Skeletal muscle tissue (tissue), 3 donors: ENCODE measurements at regions not wholly inside any gene's neighbourhood (a gene's known extent, or its start where the extent isn't known, plus 50 kb on each side); places are given as distances from the start of the nearest gene placed in this dataset.

Experiments
- H3K27ac ChIP-seq: one replicate; pipeline ENCODE4 v1.7.0; 2013; ENCODE audit warnings: mild to moderate bottlenecking, low read depth, low read length, inconsistent platforms
- H3K27me3 ChIP-seq, 3 donors: one replicate each; pipeline ENCODE4 v1.7.0; 2013; ENCODE audit warnings: low read length in 3 of 3; ENCODE audit not compliant: control insufficient read depth in 3 of 3, insufficient read depth in 3 of 3
- H3K36me3 ChIP-seq, 3 donors: one replicate each; pipeline ENCODE4 v1.7.0; 2013; ENCODE audit warnings: low read length in 3 of 3; ENCODE audit not compliant: control insufficient read depth in 3 of 3, insufficient read depth in 3 of 3
- H3K4me1 ChIP-seq, 3 donors: one replicate each; pipeline ENCODE4 v1.7.0; 2013; ENCODE audit warnings: low read length in 3 of 3, mild to moderate bottlenecking in 3 of 3; ENCODE audit not compliant: control insufficient read depth in 3 of 3, insufficient read depth in 3 of 3
- H3K4me3 ChIP-seq, 3 donors: one replicate each; pipeline ENCODE4 v1.7.0; 2013; ENCODE audit warnings: low read length in 3 of 3
- H3K9ac ChIP-seq, 3 donors: one replicate each; pipeline ENCODE4 v1.7.0; 2013; ENCODE audit warnings: low read length in 3 of 3, mild to moderate bottlenecking in 3 of 3, moderate library complexity in 2 of 3, low read depth in 1 of 3
- H3K9me3 ChIP-seq, 3 donors: one replicate each; pipeline ENCODE4 v1.7.0; 2013; ENCODE audit warnings: low read length in 3 of 3; ENCODE audit not compliant: control insufficient read depth in 3 of 3
- donor health status: Osteomylitis.

DNA sequence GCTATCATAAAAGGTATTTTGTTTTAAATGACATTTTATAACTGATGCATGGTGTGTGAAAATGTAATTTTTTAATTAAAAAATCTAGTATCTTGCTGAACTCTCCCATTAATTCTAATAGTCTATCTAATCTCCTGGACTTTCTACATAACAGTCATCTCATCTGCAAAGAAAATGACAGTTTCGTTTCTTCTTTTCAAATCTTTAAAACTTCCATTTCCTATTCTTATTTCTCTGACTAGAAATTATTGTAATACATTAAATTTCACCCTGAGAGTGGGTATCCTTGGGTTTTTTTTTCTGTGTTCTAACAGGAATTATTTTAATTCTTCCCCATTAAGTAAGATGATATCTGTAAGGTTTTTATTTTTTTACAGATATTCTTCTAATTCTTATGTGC lies 120.1 kb downstream of the KCNF1 start:
- Histone ChIP-seq H3K4me3 (no peak overlapping the region), H3K27me3 (peaks cover 0 to 5% (median 0%) of the 10 kb centered on the region in 3 donors), H3K36me3 (no peaks in the 10 kb centered on the region), H3K27ac (no peak overlapping the region), H3K4me1 (no peaks in the 10 kb centered on the region), H3K9ac (no peak overlapping the region), H3K9me3 (peaks cover 0 to 4% (median 4%) of the 10 kb centered on the region in 3 donors)

DNA sequence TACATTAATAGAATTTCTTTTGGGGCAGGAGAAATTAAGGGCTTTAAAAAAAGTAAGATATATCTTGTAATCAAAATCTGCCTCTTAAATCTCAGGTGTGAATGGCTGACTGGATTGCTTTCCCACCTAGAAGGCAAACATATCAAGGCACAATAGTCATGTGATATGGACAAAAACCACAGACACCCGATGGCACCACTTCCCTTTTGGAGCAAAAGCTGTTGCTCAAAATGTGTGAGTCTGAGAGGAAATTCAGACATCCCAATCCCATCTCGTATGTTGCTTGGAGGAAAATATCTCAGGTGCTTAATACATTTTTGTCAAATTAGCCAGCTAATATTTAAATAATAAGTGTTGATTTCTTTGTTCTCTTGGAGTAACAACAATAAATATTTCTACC lies 120.7 kb downstream of the KCNF1 start:
- Histone ChIP-seq H3K36me3 (no peaks in the 10 kb centered on the region), H3K9ac (no peak overlapping the region), H3K4me1 (no peaks in the 10 kb centered on the region), H3K27me3 (peaks cover 0 to 5% (median 0%) of the 10 kb centered on the region in 3 donors), H3K4me3 (no peak overlapping the region), H3K27ac (no peak overlapping the region), H3K9me3 (peaks cover 0 to 4% (median 4%) of the 10 kb centered on the region in 3 donors)

DNA sequence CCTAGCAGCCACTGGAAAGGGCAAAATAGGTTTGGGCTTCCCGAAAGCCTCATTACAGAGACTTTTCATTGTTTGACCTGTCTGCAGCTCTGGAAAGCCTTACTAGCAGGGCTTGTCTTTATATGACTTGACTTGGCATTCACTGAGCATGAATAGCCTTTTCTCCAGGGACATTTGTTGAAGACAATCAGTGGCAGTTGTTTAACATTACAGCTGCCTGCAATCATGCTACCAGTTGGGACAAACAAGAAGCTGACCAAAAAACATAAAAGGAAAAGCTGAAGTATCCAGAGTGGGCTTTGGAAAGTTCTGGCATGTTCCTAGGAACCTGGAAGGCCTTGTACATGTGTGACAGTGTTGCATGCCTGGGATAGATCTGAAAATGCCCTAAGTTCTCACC lies 121.4 kb downstream of the KCNF1 start:
- Histone ChIP-seq H3K4me3 (no peak overlapping the region), H3K27ac (no peak overlapping the region), H3K9ac (no peak overlapping the region), H3K27me3 (peaks cover 0 to 5% (median 0%) of the 10 kb centered on the region in 3 donors), H3K36me3 (no peaks in the 10 kb centered on the region), H3K9me3 (peaks cover 0 to 8% (median 4%) of the 10 kb centered on the region in 3 donors), H3K4me1 (no peaks in the 10 kb centered on the region)

DNA sequence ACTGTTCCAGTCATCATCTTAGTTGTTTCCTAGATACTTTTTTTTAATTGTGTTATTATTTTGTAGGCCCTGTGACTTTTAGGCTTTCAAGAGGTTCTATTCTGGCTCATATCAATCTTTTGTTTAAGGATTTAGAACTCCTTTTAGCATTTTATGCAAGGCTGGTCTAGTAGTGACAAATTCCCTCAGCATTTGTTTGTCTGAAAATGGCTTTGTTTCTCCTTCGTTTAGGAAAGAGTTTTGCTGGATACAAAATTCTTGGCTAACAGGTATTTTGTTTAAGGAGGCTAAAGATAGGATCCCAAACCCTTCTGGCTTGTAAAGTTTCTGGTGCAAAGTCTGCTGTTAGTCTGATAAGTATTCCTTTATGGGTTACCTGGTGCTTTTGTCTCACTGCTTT lies 116.6 kb upstream of the SLC66A3 start:
- Histone ChIP-seq H3K4me3 (no peak overlapping the region), H3K9me3 (peaks cover 0 to 12% (median 2%) of the 10 kb centered on the region in 3 donors), H3K4me1 (no peaks in the 10 kb centered on the region), H3K27ac (no peak overlapping the region), H3K9ac (no peak overlapping the region), H3K36me3 (no peaks in the 10 kb centered on the region), H3K27me3 (peaks cover 0 to 3% (median 2%) of the 10 kb centered on the region in 3 donors)

DNA sequence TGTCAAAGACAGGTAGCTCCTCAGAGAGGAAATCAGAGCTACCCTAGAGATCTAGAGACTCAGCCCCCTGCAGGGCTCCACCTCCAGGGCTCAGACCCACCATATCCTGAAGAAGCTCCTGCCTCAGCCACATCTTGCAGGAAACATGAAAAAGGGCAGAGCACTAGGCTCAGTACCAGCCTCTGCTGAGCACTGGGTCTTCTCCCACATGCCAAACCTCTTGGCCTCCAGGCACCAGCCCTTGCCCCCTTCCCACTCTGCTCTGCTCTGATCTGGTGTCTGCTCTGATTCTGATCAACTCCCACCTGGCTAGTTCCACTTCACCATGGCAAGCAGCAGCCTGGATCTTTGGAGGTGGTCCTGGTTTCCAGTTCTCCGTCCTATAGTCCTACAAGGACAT lies 114.3 kb upstream of the SLC66A3 start:
- Histone ChIP-seq H3K27me3 (peaks cover 0 to 3% (median 2%) of the 10 kb centered on the region in 3 donors), H3K27ac (no peak overlapping the region), H3K9me3 (peaks cover 0 to 12% (median 2%) of the 10 kb centered on the region in 3 donors), H3K9ac (no peak overlapping the region), H3K36me3 (no peaks in the 10 kb centered on the region), H3K4me3 (no peak overlapping the region), H3K4me1 (no peaks in the 10 kb centered on the region)

DNA sequence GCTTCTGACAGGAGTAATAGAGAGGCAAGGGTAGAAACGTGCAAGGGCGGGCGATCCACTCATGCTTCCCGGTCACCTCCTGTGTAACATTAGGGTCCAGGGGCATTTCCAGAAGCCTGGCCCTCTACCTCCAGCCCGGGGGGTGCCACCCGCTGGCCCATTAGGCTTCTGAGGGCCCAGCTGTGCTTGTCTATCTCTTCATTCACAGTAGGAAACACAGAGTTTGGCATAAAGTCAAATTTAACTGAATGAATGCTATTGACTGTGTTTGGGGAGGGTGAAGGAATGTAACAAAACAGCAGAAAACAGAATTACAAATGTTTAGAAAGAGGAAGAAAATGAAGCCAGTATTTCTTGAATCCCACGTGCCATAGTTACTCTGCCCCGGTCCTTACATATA lies 112.4 kb upstream of the SLC66A3 start:
- Histone ChIP-seq H3K4me1 (no peaks in the 10 kb centered on the region), H3K9ac (no peak overlapping the region), H3K4me3 (no peak overlapping the region), H3K36me3 (no peaks in the 10 kb centered on the region), H3K27me3 (peaks cover 0 to 3% (median 2%) of the 10 kb centered on the region in 3 donors), H3K9me3 (peaks cover 0 to 9% (median 2%) of the 10 kb centered on the region in 3 donors), H3K27ac (no peak overlapping the region)

DNA sequence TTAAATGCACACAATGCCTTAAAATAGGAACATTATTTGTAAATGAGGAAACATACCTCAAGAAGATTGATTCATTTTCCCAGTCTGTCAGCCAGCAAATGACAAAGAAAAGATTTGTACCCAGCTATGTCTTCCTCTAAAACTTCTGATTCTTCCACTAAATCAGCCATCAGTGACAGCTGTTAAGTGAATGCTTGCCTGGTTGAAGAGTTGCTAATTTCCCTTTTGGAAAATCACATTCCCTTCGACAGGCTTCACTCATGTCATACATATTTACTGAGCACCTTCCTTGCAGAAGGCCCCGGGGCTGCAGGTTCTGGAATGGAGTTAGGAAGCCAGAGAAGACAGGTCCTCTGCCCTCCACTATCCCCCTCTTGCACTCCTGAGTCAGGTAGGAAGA lies 112.0 kb upstream of the SLC66A3 start:
- no peak overlapping the region for H3K9ac ChIP-seq
- no peak overlapping the region for H3K27ac ChIP-seq
- peaks cover 0 to 9% (median 2%) of the 10 kb centered on the region in 3 donors for H3K9me3 ChIP-seq
- H3K27me3 ChIP-seq: peaks cover 0 to 3% (median 2%) of the 10 kb centered on the region in 3 donors
- no peak overlapping the region for H3K4me3 ChIP-seq
- H3K4me1 ChIP-seq: no peaks in the 10 kb centered on the region
- H3K36me3 ChIP-seq: no peaks in the 10 kb centered on the region

DNA sequence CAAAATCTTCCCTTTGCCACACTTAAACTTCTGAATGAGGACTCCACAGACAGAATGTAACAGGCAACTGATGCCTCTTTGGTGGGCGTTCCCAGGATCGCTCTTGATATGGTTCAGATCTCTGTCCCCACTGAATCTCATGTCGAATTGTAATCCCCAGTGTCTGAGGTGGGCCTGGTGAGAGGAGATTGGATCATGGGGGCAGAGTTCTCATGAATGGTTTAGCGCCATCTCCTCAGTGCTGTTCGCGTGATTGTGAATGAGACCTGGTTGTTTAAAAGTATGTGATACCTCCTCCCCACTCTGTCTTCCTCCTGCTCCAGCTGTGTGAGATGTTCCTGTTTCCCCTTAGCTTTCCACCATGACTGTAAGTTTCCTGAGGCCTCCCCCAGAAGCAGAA lies 111.1 kb upstream of the SLC66A3 start:
- no peaks in the 10 kb centered on the region for H3K4me1 ChIP-seq
- no peak overlapping the region for H3K9ac ChIP-seq
- H3K27ac ChIP-seq: no peak overlapping the region
- H3K36me3 ChIP-seq: no peaks in the 10 kb centered on the region
- no peaks in the 10 kb centered on the region for H3K9me3 ChIP-seq
- H3K27me3 ChIP-seq: peaks cover 0 to 3% (median 2%) of the 10 kb centered on the region in 3 donors
- H3K4me3 ChIP-seq: no peak overlapping the region

DNA sequence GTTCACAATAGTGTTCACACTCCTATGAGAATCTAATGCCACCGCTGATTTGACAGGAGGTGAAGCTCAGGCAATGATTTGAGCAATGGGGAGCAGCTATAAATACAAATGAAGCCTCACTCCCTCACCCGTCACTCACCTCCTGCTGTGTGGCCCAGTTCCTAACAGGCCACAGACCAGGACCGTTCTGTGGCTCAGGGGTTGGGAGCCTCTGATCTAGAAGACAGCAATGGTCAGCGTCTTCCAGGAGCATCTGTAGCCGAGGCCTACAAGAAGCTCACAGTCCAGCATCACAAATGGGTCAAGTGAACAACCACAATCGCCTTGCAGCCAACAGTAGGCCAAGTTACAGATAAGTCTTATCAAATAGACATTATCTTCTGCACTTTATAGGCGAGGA lies 110.0 kb upstream of the SLC66A3 start:
- Histone ChIP-seq H3K27ac (no peak overlapping the region), H3K9me3 (no peaks in the 10 kb centered on the region)

DNA sequence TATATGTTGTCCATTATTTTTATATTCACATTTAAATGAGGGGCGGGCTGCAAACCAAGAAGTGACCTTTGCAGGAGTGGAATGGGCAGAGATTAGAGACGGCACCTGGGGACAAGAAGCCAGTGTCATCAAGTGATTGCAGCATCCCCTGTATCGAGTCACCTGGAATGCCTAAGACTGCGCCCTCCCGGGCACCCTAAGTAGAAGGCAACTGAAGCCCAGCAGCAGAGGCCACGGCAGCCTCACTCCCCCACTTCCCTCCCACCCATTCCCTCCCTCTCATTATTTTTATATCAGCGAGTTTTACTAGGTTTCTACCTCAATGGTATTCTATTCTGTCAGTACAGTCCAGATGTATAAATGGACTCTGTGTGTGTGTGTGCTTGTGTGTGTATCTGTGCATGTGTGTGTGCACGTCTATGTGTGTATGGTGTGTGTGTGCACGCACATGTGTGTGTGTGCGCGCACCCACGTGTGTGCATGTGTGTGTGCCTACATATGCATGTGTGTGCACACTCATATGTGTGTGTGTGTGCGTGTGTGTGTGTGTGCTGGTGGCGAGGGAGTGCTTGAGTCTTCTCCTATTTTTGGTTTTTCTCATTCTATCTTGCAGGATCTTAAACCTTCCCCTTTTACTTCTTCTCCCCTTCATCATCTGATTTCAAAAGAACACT lies 106.8 kb upstream of the SLC66A3 start:
- H3K4me1 ChIP-seq: no peaks in the 10 kb centered on the region
- no peak overlapping the region for H3K9ac ChIP-seq
- no peaks in the 10 kb centered on the region for H3K36me3 ChIP-seq
- H3K27me3 ChIP-seq: peaks cover 0 to 5% (median 0%) of the 10 kb centered on the region in 3 donors
- H3K4me3 ChIP-seq: no peak overlapping the region
- H3K27ac ChIP-seq: no peak overlapping the region
- H3K9me3 ChIP-seq: no peaks in the 10 kb centered on the region

More for the DNA sequence above, 110.0 kb upstream of the SLC66A3 start:
- Histone ChIP-seq H3K36me3 (no peaks in the 10 kb centered on the region), H3K9ac (no peak overlapping the region), H3K4me1 (no peaks in the 10 kb centered on the region), H3K27me3 (peaks cover 2 to 5% (median 3%) of the 10 kb centered on the region in 3 donors), H3K4me3 (no peak overlapping the region)
